MV-4-11 (cell line): ENCODE measurements at regions not wholly inside any gene's neighbourhood (a gene's known extent, or its start where the extent isn't known, plus 50 kb on each side); places are given as distances from the start of the nearest gene placed in this dataset.

ENCODE experiments used
- DNase-seq: peaks from one replicate; lab custom pipeline; 2025; lab: John Stamatoyannopoulos, UW

DNA sequence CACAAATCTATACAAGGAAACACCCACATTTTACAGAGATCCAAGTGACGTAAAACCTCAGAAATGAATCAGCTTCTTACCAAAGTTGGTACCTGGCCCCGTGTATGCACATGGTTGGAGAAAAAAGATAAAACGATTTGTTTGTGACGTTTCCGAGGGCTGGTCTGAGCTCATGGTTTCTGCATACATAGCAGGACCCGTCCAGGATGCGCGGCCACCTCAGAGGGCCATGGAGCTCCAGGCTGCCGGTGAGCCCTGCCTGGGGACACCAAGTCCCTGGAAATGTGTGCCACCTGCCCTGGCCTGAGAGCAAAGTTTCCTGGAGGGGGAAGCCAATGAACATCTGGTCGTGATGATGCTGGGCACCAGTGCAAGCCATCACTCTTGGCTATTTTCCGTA lies 402.6 kb upstream of the MKI67 start:
- DNase-seq: no peak

DNA sequence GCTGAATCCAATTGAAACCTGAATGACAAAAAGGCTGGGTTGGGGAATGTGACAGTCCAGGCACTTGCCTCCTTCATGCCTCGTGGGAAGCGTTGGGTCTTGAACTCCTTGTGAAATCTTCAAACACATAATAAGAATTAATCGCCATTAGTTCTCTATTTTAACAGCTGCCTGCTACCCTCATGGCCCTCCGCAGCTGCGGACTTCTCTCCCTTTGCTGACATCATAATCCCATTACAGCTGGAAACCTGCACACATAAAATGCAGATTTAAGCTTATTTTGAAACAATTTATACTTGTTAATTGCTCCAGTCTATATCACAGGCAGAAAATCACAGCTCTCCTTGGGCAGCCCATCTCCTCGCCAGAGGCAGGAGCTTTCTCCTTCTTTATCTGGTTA lies 403.0 kb upstream of the MKI67 start:
- no peak for DNase-seq

- DNase-seq: peak; percentile 5
Observed at GRCh38 chr10:128530301-128530700, 404.1 kb upstream of the MKI67 start.

DNA sequence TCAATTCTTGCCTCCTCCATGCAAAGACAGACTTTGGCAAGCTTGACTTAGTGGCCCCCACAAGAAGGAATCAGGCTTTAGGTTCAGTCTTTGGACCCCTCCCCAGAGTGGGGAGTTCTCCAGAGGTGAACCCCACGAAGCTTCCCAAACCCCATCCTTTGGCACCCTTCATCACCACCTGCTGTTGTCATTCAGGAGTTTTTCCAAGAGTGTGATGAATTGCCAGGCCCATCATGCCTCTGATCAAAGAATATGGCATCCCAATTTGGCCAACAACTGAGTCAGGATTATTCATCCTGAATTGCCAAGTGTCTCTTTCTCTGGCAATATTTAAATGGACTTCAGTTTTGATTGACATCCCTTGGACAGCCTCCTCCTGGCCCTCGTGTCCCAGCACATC lies 404.7 kb upstream of the MKI67 start:
- no peak for DNase-seq

DNA sequence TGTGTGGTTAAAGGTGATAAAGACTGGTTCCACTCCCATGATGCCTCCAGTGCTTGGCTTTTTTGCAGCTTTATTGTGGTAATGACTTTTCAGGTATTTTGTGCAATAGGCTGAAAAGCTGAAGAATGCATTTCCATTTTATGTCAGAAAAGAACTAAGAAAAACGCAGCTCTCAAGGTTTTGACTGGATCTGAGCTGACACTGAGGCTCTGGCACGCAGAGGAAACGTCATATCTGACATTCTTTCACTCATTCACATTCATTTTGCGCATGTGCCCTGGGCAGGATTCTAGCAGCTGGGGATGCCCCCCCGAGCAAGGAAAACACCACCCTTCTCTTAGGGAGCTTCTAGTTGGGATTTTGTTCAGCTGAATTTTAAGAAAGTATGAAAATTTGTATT lies 408.5 kb upstream of the MKI67 start:
- DNase-seq: no peak

DNA sequence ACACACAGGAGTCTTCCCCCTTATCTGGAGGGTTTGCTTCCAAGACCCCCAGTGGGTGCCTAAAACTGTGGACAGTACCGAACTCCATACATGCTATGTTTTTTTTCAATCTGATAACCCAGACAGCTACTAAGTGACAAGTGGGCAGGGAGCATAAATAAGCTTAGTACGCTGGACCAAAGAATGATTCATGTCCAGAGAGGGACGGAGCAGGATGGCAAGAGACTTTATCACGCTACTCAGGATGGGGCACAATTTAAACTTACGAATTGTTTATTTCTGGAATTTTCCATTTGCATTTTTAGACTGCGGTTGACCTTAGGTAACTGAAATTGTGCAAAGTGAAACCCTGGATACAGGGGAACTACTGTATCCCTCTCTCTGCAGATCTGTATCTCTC lies 410.0 kb upstream of the MKI67 start:
- DNase-seq: no peak

DNA sequence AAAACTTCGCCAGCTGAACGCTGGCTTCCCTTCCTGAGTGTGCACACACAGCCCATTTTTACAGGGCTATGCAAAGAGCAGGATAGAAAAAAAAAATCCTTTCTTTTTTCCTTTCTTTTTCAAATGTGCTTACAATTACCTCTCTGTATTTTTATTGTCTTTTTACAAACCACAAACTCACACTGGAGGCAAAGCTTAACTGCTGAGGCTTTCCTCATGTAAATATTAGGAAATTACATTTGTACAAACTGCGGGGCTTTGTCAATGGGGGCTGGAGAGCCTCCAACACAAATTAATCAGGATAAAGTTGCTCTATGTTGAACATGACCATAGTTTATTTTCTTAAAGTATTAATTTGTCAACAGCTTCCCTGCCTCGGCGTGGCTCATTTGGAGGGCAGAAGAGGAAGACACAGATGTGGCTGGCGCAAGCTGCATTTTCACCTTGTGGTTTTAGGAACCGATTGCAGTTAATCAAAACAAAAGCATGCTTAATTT lies 411.7 kb upstream of the MKI67 start:
- DNase-seq: no peak

GRCh38 chr10:128538671-128539070 lies 412.4 kb upstream of the MKI67 start:
- no peak for DNase-seq

DNA sequence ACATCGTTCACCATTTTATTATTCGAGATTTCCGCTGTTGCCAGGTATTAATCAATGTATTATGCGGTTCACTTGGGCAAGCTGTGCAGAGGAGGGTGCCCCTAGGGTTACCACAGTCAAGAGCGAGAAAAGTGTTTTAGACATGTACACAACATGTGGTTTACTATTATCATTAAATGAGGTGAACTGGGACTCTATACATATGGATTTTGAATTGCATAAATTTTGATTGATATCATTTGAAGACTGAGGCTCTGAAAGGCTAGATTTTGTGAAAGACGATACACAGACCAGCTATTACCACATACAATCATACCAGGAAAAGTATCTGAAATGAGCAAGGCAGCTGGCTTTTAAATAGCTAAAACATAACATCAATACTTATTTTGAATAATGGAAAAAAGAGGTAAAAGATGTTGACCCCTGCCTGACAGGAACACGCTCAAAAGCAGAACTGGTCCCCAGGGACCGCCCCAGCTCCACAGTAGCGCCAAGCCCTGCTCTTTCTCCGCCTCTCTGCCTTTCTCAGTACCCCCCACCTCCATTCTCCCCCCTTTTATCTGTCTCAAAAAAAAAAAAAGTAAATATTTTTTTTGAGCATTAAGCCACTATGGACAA lies 413.4 kb upstream of the MKI67 start:
- no peak for DNase-seq

GRCh38 chr10:128540128-128540762 lies 414.0 kb upstream of the MKI67 start:
- no peak for DNase-seq

DNA sequence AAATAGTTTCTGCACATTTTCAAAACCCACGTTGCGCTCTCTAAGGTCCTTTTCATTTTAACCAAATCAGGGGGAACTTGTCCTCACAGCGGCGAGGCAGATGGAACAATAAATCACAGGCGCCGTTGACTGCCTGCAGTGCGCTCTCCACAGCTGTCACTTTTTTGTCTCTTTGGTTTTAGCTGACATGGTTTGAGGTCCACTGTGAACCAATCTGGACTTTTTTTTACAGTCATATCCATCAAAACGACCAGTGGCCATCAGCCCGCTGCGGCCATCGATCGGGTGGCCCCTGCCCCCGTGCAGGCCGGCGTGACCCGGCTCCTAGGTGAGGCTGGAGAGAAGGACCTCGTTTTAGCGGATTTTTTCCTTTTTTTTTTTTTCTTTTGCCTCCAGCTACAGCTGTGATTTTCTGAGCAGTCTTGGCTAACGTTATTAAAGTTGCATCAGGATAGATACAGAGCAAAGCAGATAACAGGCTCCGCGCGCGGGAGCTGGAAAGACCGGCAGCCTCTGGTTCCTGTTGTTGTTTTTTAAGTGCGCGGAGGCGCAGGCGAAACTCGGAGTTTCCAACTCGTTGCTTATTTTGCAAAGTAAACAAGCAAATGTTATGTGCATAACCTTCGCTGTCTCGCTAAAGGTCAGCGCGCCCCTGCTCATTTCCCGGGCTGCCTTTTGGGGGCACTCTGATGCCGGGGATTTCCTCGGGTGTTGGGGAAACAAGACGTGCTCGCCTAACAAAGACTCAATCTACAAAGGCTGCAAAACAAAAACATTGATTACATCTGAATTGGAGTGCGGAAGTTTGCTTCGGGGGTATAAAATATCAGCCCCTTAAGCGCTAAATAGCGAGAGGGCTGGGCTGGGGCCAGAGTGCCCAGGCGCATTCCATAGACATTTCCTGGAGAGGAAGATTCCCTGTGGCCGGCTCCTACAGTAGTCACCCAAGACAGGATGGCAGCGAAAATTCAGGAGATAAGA lies 414.8 kb upstream of the MKI67 start:
- DNase-seq: no peak

DNA sequence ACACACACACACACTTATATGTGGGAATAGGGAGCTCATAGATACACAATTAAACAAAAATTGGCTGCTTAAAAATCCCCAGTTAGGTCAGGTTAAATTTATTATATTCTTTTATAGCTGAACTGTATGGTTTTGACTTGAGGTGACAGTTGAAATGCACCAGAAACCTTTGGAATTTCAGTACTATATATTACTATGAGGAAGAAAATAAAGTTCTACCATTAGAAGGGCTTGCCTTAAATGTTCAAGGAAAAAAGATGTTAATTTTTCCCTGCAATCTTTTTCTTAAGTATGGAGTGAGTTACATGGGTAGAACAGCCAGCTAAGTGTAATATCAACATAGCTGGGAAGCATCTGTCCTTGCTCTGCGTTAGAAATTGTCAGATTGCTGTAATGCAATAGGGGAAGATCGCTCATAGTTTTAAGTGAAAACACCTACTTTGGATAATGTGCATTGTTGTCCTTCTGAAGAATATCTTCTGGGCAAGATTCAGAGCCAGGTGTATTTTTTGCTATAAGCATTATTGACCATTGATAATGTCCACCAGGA lies 415.8 kb upstream of the MKI67 start:
- DNase-seq: no peak

DNA sequence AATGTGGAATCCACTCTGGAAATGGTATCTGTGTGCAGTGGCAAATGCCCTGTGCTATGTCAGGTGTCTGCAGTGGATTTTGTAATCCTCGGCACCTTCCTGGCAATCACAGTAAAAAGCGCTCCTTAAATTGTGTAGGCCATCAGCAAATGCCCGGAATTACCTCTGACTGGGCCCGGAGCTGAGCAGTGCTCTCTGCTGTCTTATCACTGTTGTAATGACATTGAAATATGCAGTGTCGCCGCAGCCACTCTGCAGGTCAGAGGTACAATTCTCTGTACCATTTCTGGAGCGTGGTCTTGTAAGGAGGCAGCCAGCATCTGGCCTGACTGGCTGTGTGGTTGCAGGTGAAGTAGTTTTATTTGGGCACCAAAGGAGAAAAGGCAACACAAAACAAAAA lies 416.4 kb upstream of the MKI67 start:
- no peak for DNase-seq

DNA sequence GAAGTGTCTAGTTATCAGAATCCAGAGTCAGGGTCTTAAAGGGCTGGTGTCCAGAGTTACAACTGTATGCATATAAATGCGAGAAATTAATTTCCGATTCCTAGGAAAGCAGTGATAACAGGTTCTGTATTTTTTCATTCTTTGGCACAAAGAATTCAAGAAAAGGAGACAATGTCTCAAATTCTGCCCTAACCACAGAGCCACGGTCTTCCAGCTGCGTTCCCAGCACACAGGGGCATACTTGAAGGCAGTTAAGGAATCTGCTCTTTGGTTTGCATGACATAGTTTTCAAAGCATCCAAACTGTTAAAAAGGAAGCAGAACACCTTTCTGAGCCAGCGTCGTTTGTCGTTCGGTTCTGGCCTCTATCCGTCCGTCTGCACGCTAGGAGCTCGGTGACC lies 416.9 kb upstream of the MKI67 start:
- no peak for DNase-seq

GRCh38 chr10:128545216-128545615 lies 419.0 kb upstream of the MKI67 start:
- no peak for DNase-seq

DNA sequence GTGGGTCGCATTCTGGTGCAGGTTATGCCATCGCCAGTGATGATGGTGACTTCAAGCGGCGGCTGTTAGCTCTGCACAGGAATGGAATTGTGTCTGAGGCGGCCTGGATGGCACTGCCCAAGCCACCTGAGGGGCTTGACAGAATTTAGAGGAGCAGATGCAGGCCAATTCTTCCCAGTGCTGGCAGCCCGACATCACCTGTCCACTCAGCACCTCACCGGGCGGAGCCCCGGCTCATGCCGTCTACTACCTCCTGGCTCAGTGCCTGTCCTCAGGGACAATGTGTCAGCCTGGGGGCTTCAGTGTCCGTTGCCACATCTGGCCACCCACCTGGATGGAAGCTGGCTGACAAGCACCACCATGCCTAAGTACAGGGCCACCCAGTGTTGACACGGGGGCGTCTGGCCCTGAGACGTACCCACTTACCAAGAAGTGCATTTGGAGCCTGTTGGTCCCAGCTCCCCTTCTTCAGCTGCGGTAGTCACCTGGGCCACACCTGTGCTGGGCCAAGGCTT lies 420.5 kb upstream of the MKI67 start:
- no peak for DNase-seq

DNA sequence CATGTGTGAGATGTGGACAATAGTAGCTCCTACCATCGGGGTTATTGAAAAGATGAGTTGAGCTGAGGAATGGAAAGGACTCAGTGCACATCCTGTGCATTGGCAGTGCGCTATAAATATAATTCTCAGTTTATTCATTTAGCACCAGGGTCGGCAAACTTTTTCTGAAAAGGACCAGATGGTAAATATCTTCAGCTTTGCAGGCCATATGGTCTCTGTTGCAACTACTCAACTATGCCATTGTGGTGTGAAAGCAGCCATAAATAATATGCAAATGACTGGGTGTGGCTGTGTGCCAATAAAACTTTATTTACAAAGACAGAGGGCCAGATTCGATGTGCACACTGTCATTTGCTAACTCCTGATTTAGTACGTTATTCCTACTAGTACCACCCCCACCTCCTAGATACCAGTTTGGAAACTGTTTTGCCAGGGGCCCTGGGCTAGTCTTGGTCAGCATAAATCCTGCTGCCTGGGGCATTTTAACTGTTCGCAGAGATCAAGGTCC lies 422.9 kb upstream of the MKI67 start:
- no peak for DNase-seq

GRCh38 chr10:128550045-128550444 lies 423.8 kb upstream of the MKI67 start:
- no peak for DNase-seq

- DNase-seq: no peak
Observed at GRCh38 chr10:128551475-128551874, 425.3 kb upstream of the MKI67 start.

DNA sequence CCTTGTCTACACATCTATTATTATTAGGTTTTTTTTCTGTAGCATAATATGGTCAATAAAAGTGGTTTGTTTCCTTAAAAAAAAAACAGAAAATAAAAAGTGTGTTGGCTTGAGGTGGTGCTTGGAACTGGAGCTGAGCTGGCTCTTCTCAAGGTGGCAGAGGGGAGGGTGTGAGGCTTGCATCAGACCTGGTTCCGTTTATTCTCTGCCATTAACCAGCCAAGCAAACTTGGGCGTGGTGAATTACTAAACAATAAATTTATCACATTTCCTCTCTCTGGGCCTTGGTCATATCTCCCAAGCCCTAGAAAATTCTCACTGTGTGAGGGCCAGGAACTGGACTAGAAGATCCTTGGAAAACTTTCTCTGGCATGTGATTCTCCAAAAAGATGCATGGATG lies 427.5 kb upstream of the MKI67 start:
- no peak for DNase-seq

- DNase-seq: no peak
Observed at GRCh38 chr10:128556182-128557110, 430.2 kb upstream of the MKI67 start.
